Central memory CD8-positive, alpha-beta T cell (primary cell): ENCODE measurements at regions not wholly inside any gene's neighbourhood (a gene's known extent, or its start where the extent isn't known, plus 50 kb on each side); places are given as distances from the start of the nearest gene placed in this dataset.
"Not testable (repeated sequence)": the region's sequence is repeated elsewhere in the genome, so short reads cannot be mapped to it uniquely, and the experiment has no call there.

Experiments
- ATAC-seq: fragments of 150-1000 bp; cut with Tn5 transposase; replicated peaks from 2 replicates; pipeline ENCODE4 v1.10.0; 2022; ENCODE audit warnings: mild to moderate bottlenecking, moderate FRiP score, moderate number of reproducible peaks; ENCODE audit not compliant: poor library complexity, severe bottlenecking; ENCODE audit errors: extremely low read depth
- DNase-seq, 2 donors: peaks; one replicate each; pipeline ENCODE4 v3.0.0; 2021; ENCODE audit warnings: low spot score in 2 of 2
- H3K27ac Mint-ChIP-seq: one replicate; pipeline ENCODE4 v1.8.0; 2022; ENCODE audit warnings: low read depth, mild to moderate bottlenecking, moderate library complexity, mixed read lengths
- H3K27me3 Mint-ChIP-seq: one replicate; pipeline ENCODE4 v1.8.0; 2022; ENCODE audit warnings: mixed read lengths
- H3K36me3 Mint-ChIP-seq: one replicate; pipeline ENCODE4 v1.8.0; 2022; ENCODE audit warnings: mild to moderate bottlenecking, moderate library complexity, mixed read lengths; ENCODE audit not compliant: insufficient read depth
- H3K4me1 Mint-ChIP-seq: one replicate; pipeline ENCODE4 v1.8.0; 2022; ENCODE audit warnings: mixed read lengths
- H3K4me3 Mint-ChIP-seq: one replicate; pipeline ENCODE4 v1.8.0; 2022; ENCODE audit warnings: mild to moderate bottlenecking, moderate library complexity, mixed read lengths
- H3K9me3 Mint-ChIP-seq: one replicate; pipeline ENCODE4 v1.8.0; 2022; ENCODE audit warnings: mixed read lengths

DNA sequence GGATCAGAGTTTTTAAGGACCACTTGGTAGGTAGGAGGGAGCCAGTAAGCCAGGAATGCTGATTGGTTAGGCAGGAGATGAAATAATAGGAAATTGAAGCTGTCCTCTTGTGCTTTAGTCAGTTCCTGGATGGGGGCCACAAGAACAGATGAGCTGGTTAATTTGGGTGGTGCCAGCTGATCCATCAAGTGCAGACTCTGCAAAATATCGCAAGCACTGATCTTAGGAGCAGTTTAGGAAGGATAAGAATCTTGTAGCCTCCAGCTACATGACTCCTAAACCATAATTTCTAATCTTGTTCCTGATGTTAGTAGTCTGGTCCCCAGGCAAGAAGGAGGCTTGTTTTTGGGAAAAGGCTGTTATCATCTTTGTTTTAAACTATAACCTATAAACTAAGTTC lies 117.9 kb upstream of the GPR12 start:
- Mint-ChIP-seq H3K36me3 (peaks cover 2% of the 10 kb centered on the region), H3K27me3 (peaks cover 32% of the 10 kb centered on the region), H3K9me3 (peaks cover 14% of the 10 kb centered on the region), H3K4me3 (no peak overlapping the region), H3K4me1 (no peaks in the 10 kb centered on the region), H3K27ac (no peak overlapping the region)
- no peak for DNase-seq
- ATAC-seq = no peak

- H3K27me3 Mint-ChIP-seq = peaks cover 21% of the 10 kb centered on the region
- no peaks in the 10 kb centered on the region for H3K4me1 Mint-ChIP-seq
- DNase-seq (no peak), ATAC-seq (no peak)
- H3K36me3 Mint-ChIP-seq = peaks cover 2% of the 10 kb centered on the region
- H3K27ac Mint-ChIP-seq = no peak overlapping the region
- H3K9me3 Mint-ChIP-seq = peaks cover 14% of the 10 kb centered on the region
- no peak overlapping the region for H3K4me3 Mint-ChIP-seq
These were observed 112.8 kb upstream of the GPR12 start for GRCh38 chr13:26873386-26873698.

DNA sequence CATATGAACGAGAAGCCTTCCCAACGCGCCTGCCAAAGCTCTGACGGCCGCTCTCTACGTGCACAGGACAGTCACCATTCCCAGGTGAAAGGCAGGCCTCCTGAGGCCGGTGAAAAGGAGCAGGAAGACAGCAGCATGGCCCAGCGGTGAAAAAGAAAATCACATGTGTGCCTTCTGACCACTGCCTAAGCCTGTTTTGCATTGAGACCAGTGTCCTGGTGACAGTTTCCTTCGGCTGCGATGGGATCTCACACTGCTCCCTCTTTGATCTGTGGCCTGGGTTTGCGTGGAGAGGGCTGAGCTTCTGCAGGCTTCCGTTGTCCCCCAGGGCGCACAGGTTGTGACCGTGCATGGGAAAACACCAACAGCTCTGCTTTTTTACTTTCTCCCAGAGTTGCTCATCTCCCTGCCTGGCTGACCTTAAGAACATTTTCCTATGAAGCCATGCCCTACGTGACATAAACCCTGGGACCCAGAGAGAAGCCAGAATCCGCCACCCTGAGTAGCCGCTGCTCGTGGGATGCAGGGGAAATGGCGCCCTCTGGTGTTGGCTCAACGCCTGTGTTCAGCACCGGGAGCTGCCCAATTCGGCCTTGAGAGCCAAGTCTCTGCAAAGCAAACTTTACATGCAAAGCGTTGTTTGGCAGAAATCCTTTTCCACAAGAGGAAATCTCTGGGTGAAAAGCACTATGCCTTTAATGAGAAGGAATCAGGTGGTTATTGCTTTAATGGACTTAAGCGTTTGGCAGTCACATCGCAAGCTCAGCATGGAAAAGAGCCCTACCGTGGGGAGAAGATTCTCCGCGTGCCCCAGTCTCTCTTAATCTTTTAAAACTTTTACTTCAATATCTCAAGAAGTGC lies 112.2 kb upstream of the GPR12 start:
- Mint-ChIP-seq H3K4me1 (no peaks in the 10 kb centered on the region), H3K27me3 (peaks cover 15% of the 10 kb centered on the region), H3K27ac (no peak overlapping the region), H3K9me3 (peaks cover 13% of the 10 kb centered on the region), H3K4me3 (no peak overlapping the region), H3K36me3 (peaks cover 2% of the 10 kb centered on the region)
- ATAC-seq = no peak
- peak; percentile 12 to 25 for DNase-seq

- Mint-ChIP-seq H3K36me3 (peaks cover 1% of the 10 kb centered on the region), H3K4me3 (no peak overlapping the region), H3K9me3 (no peaks in the 10 kb centered on the region), H3K27me3 (peaks cover 16% of the 10 kb centered on the region), H3K4me1 (no peaks in the 10 kb centered on the region), H3K27ac (no peak overlapping the region)
- ATAC-seq = no peak
- DNase-seq = no peak
These were observed 107.0 kb upstream of the GPR12 start for GRCh38 chr13:26867451-26868091.

DNA sequence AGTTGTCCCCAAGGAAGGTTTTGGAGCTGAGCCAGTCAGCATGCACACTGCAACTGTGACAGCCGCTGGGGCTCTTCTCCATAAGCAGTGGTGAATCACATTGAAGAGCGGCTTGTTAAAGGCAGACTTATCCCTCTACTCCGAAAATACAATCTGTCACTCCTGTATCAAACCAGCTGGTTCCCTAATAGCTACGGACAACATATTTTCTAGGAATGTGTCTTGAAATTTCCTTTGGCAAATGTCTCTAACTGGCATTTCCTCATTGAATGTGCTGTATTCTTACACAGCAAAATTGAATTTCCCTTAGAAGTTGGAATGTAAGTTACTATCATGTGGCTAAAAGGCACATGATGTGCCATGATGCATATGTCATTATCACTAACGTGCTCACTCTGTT lies 104.0 kb upstream of the GPR12 start:
- H3K27me3 Mint-ChIP-seq = peaks cover 38% of the 10 kb centered on the region
- no peaks in the 10 kb centered on the region for H3K9me3 Mint-ChIP-seq
- no peaks in the 10 kb centered on the region for H3K4me1 Mint-ChIP-seq
- H3K4me3 Mint-ChIP-seq = no peak overlapping the region
- H3K27ac Mint-ChIP-seq = no peak overlapping the region
- H3K36me3 Mint-ChIP-seq = peaks cover 1% of the 10 kb centered on the region
- DNase-seq (no peak), ATAC-seq (no peak)

GRCh38 chr13:26861941-26862340 lies 101.4 kb upstream of the GPR12 start:
- DNase-seq = no peak
- ATAC-seq = no peak
- no peaks in the 10 kb centered on the region for H3K9me3 Mint-ChIP-seq
- no peaks in the 10 kb centered on the region for H3K4me1 Mint-ChIP-seq
- no peak overlapping the region for H3K4me3 Mint-ChIP-seq
- peaks cover 63% of the 10 kb centered on the region for H3K27me3 Mint-ChIP-seq
- H3K36me3 Mint-ChIP-seq = peaks cover 1% of the 10 kb centered on the region
- H3K27ac Mint-ChIP-seq = no peak overlapping the region

GRCh38 chr13:26855921-26856320 lies 95.3 kb upstream of the GPR12 start:
- no peaks in the 10 kb centered on the region for H3K36me3 Mint-ChIP-seq
- no peak overlapping the region for H3K27ac Mint-ChIP-seq
- H3K4me3 Mint-ChIP-seq = no peak overlapping the region
- no peaks in the 10 kb centered on the region for H3K4me1 Mint-ChIP-seq
- H3K27me3 Mint-ChIP-seq = peaks cover 94% of the 10 kb centered on the region
- no peaks in the 10 kb centered on the region for H3K9me3 Mint-ChIP-seq
- DNase-seq = no peak
- ATAC-seq = no peak

GRCh38 chr13:26855071-26855470 lies 94.5 kb upstream of the GPR12 start:
- Mint-ChIP-seq H3K4me1 (no peaks in the 10 kb centered on the region), H3K9me3 (no peaks in the 10 kb centered on the region), H3K4me3 (no peak overlapping the region), H3K36me3 (no peaks in the 10 kb centered on the region), H3K27ac (no peak overlapping the region), H3K27me3 (peaks cover 94% of the 10 kb centered on the region)
- ATAC-seq (no peak), DNase-seq (no peak)

GRCh38 chr13:26853323-26853722 lies 92.7 kb upstream of the GPR12 start:
- Mint-ChIP-seq H3K36me3 (no peaks in the 10 kb centered on the region), H3K4me1 (no peaks in the 10 kb centered on the region), H3K27ac (no peak overlapping the region), H3K9me3 (no peaks in the 10 kb centered on the region), H3K4me3 (no peak overlapping the region), H3K27me3 (peaks cover 79% of the 10 kb centered on the region)
- no peak for DNase-seq
- ATAC-seq = no peak

DNA sequence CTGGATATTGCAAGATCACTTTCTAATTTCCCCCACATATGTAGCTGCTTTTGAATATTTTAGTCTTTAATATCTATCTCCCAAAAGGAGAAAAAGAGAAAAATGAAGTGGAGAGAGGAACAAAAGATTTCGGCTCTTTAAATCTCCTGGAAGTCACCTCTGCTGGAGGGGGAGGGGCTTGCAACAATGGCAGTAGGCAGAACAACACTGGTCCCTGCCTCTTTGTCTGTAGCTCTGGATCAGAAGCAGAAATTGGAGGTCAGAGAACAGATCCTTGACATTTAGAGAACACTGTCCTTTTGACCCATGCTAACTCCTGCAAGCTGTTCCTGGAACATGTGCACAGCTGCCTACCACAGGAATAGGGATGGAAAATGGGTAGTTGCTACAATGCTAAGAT lies 86.7 kb upstream of the GPR12 start:
- H3K36me3 Mint-ChIP-seq = no peaks in the 10 kb centered on the region
- no peak overlapping the region for H3K27ac Mint-ChIP-seq
- H3K27me3 Mint-ChIP-seq = peaks cover 59% of the 10 kb centered on the region
- H3K9me3 Mint-ChIP-seq = no peaks in the 10 kb centered on the region
- no peaks in the 10 kb centered on the region for H3K4me1 Mint-ChIP-seq
- no peak for ATAC-seq
- no peak overlapping the region for H3K4me3 Mint-ChIP-seq
- no peak for DNase-seq

GRCh38 chr13:26845063-26845462 lies 84.5 kb upstream of the GPR12 start:
- DNase-seq, H3K27ac Mint-ChIP-seq, H3K4me3 Mint-ChIP-seq, H3K36me3 Mint-ChIP-seq, ATAC-seq, H3K4me1 Mint-ChIP-seq, H3K9me3 Mint-ChIP-seq: not testable (repeated sequence)
- H3K27me3 Mint-ChIP-seq = peaks cover 61% of the 10 kb centered on the region

- H3K27me3 Mint-ChIP-seq = peaks cover 74% of the 10 kb centered on the region
- no peak overlapping the region for H3K27ac Mint-ChIP-seq
These were observed 79.1 kb upstream of the GPR12 start for GRCh38 chr13:26839682-26840081.

DNA sequence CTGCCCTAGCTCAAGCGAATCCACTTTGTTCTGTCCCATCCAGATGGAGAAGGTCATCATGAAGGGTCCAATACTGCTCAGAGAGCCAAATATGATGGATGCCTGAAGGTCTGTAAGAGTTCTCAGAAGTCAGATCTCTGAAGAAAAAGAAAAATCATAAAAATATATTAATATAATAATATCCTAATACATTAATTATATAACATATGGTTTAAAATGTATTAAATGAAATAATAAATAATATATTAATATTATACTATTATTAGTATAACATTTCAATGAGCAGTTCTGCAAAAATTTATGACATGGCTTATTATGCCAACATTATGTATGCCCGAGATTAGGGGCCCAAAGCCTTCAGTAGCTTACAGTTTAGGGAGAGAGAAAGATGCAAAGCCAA lies 78.2 kb upstream of the GPR12 start:
- peaks cover 2% of the 10 kb centered on the region for H3K36me3 Mint-ChIP-seq
- peaks cover 66% of the 10 kb centered on the region for H3K27me3 Mint-ChIP-seq
- no peak for DNase-seq
- H3K27ac Mint-ChIP-seq = no peak overlapping the region
- H3K4me1 Mint-ChIP-seq = no peaks in the 10 kb centered on the region
- H3K4me3 Mint-ChIP-seq = no peak overlapping the region
- H3K9me3 Mint-ChIP-seq = no peaks in the 10 kb centered on the region
- ATAC-seq = no peak

More at GRCh38 chr13:26839682-26840081, 79.1 kb upstream of the GPR12 start:
- Mint-ChIP-seq H3K36me3 (peaks cover 2% of the 10 kb centered on the region), H3K4me1 (no peaks in the 10 kb centered on the region), H3K4me3 (no peak overlapping the region), H3K9me3 (no peaks in the 10 kb centered on the region)
- ATAC-seq (no peak), DNase-seq (no peak)
